GM18951 (cell line): ENCODE measurements at regions not wholly inside any gene's neighbourhood (a gene's known extent, or its start where the extent isn't known, plus 50 kb on each side); places are given as distances from the start of the nearest gene placed in this dataset.
"Not testable (repeated sequence)": the region's sequence is repeated elsewhere in the genome, so short reads cannot be mapped to it uniquely, and the experiment has no call there.

Experiments used
- POLR2A ChIP-seq: IDR thresholded peaks from 4 replicates; pipeline ENCODE4 v1.6.1; 2011; ENCODE audit warnings: mild to moderate bottlenecking; ENCODE audit not compliant: insufficient read length, insufficient read depth; ENCODE audit errors: extremely low read depth
- in situ Hi-C: fragments of 300-500 bp; cut with MboI; formaldehyde crosslinking; loops from one replicate; pipeline ENCODE4 v1.12.0; 2022; ENCODE audit warnings: low sequenced_read_pairs, mixed read lengths, inconsistent platforms; ENCODE audit not compliant: unreplicated experiment

DNA sequence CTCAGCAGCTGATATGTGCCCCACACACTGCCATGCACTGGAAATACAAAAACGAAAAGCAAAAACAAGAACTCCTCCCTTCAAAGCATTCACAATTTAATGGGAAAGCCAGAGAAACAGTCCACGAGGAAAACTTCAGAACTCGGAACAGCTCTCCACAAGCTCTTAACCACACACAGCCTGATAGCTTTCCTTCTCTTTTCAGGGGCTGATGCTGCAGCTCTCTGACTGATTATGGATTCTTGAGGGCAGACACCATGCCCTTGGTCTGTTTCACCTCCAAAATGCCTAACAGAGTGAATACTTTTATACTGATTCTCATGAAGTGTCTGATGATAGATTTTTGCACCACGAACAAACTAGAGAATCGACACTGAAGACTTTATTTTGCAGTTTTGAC is 282.1 kb downstream of the CD83 start:
- in situ Hi-C loops: no loop called here
- no peak for TF ChIP-seq POLR2A

GRCh38 chr6:14401246-14401645 is 283.7 kb downstream of the CD83 start:
- no peak for TF ChIP-seq POLR2A
- in situ Hi-C loops: no loop called here

GRCh38 chr6:14406614-14407331 is 289.2 kb downstream of the CD83 start:
- no peak for TF ChIP-seq POLR2A
- in situ Hi-C loops: no loop called here

DNA sequence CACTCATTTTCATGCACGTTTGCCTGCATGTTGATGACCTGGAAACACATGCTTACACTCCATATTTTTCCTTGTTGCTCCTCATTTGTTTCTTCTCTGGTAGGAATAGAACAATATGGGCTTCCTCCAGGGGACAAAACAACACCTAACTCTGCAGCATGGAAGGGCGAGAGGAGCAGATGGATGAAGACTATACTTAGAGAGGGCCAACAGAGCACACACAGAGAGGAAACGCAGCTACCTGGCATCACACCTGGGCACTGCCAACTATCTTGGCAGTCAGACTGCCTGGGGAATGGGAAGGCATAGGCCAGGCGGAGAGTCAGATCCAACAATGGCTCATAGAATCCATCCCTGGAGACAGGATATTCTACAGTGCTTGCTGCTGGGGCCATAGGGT is 290.9 kb downstream of the CD83 start:
- no peak for TF ChIP-seq POLR2A

DNA sequence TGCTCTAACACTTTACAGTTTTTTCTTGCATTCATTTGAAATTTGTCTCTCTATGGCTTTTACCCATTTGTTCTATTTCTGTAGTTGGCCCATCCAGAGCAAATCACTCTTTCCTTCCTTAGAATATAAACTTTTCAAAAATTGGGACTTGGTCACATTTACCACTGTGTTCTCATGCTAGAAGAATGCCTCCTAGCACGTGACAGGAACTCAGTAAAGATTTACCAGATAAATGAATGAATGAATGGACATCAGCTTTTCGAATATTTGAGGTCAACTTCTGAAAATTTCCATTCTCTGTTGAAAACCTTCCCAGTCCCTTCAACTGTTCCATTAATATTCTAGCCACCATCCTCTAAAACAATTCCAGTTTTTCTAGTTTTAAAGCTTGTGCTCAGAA is 294.5 kb downstream of the CD83 start:
- in situ Hi-C loops: no loop called here
- no peak for TF ChIP-seq POLR2A

More for the DNA sequence above, 290.9 kb downstream of the CD83 start:
- in situ Hi-C loops: no loop called here

- no peak for TF ChIP-seq POLR2A
- in situ Hi-C loops: no loop called here
These were observed 297.9 kb downstream of the CD83 start for GRCh38 chr6:14415452-14415851.

DNA sequence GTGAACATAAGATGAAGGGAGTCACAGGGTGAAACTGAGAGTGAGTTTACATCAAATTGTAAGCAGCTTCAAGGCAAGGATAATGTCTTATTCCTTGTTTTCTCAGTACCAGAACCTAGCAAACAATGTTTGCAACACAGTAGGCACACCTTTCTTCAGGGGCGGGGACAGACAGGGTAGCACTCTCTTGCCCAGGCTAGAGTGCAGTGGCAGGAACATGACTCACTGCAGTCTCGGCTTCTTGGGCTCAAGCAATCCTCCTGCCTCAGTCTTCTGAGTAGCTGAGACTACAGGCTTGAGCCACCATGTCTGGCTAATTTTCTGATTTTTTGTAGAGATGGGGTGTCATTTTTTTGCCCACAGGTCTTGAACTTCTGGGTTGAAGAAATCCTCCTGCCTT is 299.8 kb downstream of the CD83 start:
- no peak for TF ChIP-seq POLR2A
- in situ Hi-C loops: no loop called here

DNA sequence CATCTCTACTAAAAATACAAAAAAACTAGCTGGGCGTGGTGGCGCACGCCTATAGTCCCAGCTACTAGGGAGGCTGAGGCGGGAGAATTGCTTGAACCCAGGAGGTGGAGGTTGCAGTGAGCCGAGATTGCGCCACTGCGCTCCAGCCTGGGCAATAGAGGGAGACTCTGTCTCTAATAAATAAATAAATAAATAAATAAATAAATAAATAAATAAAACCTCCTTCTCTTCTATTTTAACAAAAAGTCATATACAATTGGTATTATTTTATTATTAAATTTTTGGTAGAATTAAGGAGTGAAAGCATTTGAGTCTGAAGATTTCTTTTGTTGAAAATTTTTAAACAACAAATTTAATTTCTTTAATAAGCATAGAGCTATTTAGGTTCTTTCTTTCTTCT is 301.7 kb downstream of the CD83 start:
- in situ Hi-C loops: not testable (repeated sequence)

DNA sequence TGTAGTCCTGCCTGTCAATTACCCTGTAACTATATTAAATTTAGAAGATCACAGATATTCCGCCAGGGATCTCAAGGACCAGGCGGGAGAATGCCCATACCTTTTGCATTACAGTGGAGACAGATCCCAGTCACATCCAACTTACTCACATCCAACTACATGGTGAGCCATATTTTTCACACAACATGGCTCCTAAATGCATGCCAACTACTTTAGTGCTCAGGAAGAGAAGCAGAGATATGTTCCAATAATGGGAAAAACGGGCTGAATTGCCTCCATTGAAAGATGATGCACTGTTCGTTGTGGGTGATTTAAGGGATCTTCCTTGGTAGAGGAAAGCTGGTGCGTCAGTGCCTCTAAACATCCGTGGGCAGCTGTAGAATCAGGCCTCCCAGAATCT is 304.5 kb downstream of the CD83 start:
- TF ChIP-seq POLR2A: no peak
- in situ Hi-C loops: no loop called here

- in situ Hi-C loops: no loop called here
- no peak for TF ChIP-seq POLR2A
These were observed 305.3 kb downstream of the CD83 start for GRCh38 chr6:14422917-14423316.

- TF ChIP-seq POLR2A: no peak
- in situ Hi-C loops: no loop called here
These were observed 305.8 kb downstream of the CD83 start for GRCh38 chr6:14423330-14423729.

DNA sequence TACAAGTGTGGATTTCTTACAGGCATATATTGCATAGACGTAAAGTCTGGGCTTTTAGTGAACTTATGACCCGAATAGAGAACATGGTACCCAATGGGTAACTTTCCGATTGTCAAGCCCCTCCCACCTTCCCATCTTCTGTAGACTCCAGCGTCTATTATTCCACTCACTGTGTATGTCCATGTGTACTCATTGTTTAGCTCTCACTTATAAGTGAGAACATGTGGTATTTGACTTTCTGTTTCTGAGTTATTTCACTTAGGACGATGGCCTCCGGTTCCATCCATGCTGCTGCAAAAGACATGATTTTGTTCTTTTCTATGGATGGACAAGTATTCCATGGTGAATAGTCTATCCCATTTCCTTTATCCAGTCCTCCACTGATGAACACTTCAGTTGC is 306.4 kb downstream of the CD83 start:
- no peak for TF ChIP-seq POLR2A
- in situ Hi-C loops: no loop called here

DNA sequence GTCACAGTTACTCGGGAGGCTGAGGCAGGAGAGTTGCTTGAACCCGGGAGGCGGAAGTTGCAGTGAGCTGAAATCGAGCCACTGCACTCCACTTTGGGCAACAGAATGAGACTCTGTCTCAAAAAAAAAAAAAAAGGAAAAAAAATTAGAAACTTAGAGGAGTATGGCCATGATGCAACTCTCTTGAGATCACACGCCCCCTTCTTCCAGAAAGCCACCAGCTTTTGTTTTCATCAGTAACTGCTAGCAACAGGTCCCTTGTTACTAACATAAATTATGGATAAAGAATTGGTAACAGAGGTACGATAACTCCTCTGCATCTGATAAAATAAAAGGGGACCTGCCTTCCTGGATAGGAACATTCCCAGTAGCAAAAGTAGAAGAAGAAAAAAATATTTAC is 308.2 kb downstream of the CD83 start:
- no peak for TF ChIP-seq POLR2A
- in situ Hi-C loops: no loop called here

- in situ Hi-C loops: no loop called here
- TF ChIP-seq POLR2A: no peak
These were observed 308.7 kb downstream of the CD83 start for GRCh38 chr6:14426281-14426680.

DNA sequence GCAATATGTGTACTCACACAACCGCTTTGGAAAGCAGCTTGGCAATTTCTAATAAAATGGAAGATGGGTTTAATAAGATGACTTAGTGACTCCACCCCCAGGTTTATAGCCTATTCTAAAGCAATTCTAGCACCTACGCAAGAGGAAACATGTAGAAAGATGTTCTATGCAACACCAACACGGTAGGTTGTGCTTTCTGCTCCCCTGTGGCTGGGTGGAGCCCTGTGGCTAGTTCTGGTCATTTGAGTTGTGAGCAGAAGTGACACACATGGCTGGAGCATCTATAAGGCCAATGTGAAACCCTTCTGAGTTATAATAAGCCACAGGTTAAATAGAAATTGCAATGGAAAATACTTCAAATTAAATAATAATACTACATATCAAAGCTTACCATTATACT is 310.7 kb downstream of the CD83 start:
- in situ Hi-C loops: no loop called here

DNA sequence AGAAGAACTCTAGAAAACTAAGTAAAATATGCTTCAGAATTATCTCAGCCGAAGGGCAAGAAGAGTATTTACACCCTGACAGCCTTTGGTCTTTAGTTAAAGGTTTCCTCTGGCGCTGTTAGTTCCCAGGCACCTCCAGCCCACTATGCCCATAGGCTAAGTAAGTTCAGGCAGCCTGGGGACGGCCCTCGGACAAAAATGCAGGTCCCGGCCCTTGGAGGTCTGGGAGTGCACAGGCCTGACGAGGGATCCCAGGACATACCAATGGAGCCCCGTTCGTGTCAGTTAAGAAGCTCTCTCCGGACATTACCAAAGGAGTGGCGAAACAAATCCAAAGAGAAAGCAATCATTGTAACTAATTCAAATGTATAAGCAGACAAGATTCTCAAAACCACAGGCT is 311.8 kb downstream of the CD83 start:
- TF ChIP-seq POLR2A: no peak
- in situ Hi-C loops: no loop called here

More for the DNA sequence above, 310.7 kb downstream of the CD83 start:
- no peak for TF ChIP-seq POLR2A
